ENCODE measurements at regions not wholly inside any gene's neighbourhood (a gene's known extent, or its start where the extent isn't known, plus 50 kb on each side); places are given as distances from the start of the nearest gene placed in this dataset.
A peak's percentile ranks its signal among the peaks of the same experiment; 100 is the strongest.

DNA sequence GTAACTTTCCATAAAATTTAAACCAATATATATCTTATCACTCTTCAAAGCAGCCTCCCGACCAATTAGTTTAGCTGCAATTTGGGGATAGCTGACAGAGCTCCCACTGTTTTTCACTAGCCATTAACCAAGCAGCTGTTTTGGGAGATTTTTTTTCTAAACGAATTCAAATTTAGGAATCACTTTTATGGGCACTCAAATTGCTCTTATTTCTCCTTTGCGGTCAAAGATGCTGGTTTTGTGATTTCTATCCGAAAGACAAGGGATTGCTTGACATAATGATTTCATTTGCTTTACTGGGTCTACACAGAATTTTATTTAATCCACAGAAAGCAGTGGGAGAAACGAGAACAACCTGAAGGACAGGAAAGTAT, 505.7 kb upstream of the IL12A start:
- no peak for TF ChIP-seq CTCF (conservative IDR thresholded peaks at IDR 0.05; ENCODE audit: low read depth, low read length)
- no peak for DNase-seq (ENCODE audit: low read depth)
- no peak overlapping the region for H3K4me3 ChIP-seq (ENCODE audit: low read depth, low read length)

DNA sequence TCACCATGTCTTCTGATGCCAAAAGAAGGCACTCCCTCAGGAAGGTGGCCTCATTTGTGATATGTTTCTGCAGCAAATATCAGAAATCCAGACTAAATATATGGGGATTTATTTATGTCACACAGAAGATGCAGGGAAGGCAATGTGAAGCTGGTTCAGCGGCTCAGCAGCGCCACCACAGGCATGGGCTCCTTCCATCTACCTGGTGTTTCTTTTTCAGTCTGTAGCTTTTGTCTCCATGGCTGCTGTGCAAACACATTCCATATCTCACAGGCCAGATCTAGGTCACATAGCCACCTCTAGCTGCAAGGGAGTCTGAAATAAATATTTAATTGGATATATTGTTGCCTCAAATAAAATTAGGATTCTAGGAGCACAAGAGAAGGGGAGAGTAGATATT, 502.1 kb upstream of the IL12A start:
- peak; percentile 45 for TF ChIP-seq CTCF (conservative IDR thresholded peaks at IDR 0.05; ENCODE audit: low read depth, low read length)
- H3K4me3 ChIP-seq (ENCODE audit: low read depth, low read length), result no peak overlapping the region
- no peak for DNase-seq (ENCODE audit: low read depth)

GRCh38 chr3:159487304-159487703, 501.3 kb upstream of the IL12A start:
- no peak overlapping the region for H3K4me3 ChIP-seq (ENCODE audit: low read depth, low read length)
- TF ChIP-seq CTCF (conservative IDR thresholded peaks at IDR 0.05; ENCODE audit: low read depth, low read length), result no peak
- no peak for DNase-seq (ENCODE audit: low read depth)

DNA sequence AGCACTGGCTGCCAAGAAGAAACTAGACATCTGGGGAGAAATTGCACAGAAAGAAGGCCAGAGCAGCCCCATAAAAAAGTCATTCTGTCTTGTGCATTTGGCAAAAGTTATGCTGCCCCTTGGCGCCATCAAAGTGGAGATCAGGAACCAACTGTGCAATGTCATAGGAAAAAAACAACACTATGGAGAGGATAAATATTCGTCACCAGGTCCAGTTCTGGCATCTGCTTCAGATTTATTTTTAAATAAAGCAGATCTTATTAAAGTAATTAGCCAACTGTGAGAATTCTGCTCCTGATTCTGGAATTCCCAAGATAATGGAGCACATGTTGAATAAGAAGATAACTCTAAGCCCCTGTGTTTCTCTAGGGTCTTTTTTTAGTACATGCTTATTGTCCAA, 500.0 kb upstream of the IL12A start:
- DNase-seq (ENCODE audit: low read depth), result no peak
- no peak for TF ChIP-seq CTCF (conservative IDR thresholded peaks at IDR 0.05; ENCODE audit: low read depth, low read length)
- no peak overlapping the region for H3K4me3 ChIP-seq (ENCODE audit: low read depth, low read length)

- H3K4me3 ChIP-seq (ENCODE audit: low read depth, low read length), result no peak overlapping the region
- no peak for TF ChIP-seq CTCF (conservative IDR thresholded peaks at IDR 0.05; ENCODE audit: low read depth, low read length)
- no peak for DNase-seq (ENCODE audit: low read depth)
Measured at GRCh38 chr3:159497361-159497760, 491.3 kb upstream of the IL12A start.

- DNase-seq (ENCODE audit: low read depth), result no peak
- no peak overlapping the region for H3K4me3 ChIP-seq (ENCODE audit: low read depth, low read length)
- no peak for TF ChIP-seq CTCF (conservative IDR thresholded peaks at IDR 0.05; ENCODE audit: low read depth, low read length)
Measured at GRCh38 chr3:159499031-159499793, 489.4 kb upstream of the IL12A start.

- DNase-seq (ENCODE audit: low read depth), result no peak
- TF ChIP-seq CTCF (conservative IDR thresholded peaks at IDR 0.05; ENCODE audit: low read depth, low read length), result no peak
- no peak overlapping the region for H3K4me3 ChIP-seq (ENCODE audit: low read depth, low read length)
Measured at GRCh38 chr3:159501029-159501428, 487.6 kb upstream of the IL12A start.
